ENCODE measurements at regions not wholly inside any gene's neighbourhood (a gene's known extent, or its start where the extent isn't known, plus 50 kb on each side); places are given as distances from the start of the nearest gene placed in this dataset.
A peak's percentile ranks its signal among the peaks of the same experiment; 100 is the strongest.

GRCh38 chr17:26792486-26792885 lies 501.4 kb upstream of the WSB1 start:
- DNase-seq (ENCODE audit: low read depth, low spot score): peak; percentile 30
- Histone ChIP-seq H3K4me1 (ENCODE audit: control insufficient read depth, insufficient read depth, low read length) (no peaks in the 10 kb centered on the region), H3K9me3 (ENCODE audit: control insufficient read depth, insufficient read depth, low read depth, low read length) (no peaks in the 10 kb centered on the region), H3K4me3 (ENCODE audit: low read depth in 2 of 2, low read length in 2 of 2) (no peak overlapping the region), H3K36me3 (ENCODE audit: control insufficient read depth, insufficient read depth, low read length) (no peaks in the 10 kb centered on the region), H3K27me3 (ENCODE audit: control insufficient read depth, insufficient read depth, low read length) (no peaks in the 10 kb centered on the region), H3K27ac (ENCODE audit: low read length) (no peak overlapping the region)
- no TSS peak for BruUV-seq (replicated peaks)
- ATAC-seq: no peak
- ChIA-PET CTCF (no interaction called here), POLR2A (no interaction called here)
- intact Hi-C loops (cut with micrococcal nuclease; ENCODE audit: unreplicated experiment): no loop called here
- in situ Hi-C loops (cut with HindIII; ENCODE audit: low pct_unique_long_range_greater_than_20kb, low sequenced_read_pairs): no loop called here
- TF ChIP-seq REST (IDR thresholded peaks at IDR 0.05; ENCODE audit: insufficient read depth in 1 of 2, low read depth in 2 of 2, low read length in 1 of 2) (no peak), POLR2AphosphoS5 (IDR thresholded peaks at IDR 0.05; ENCODE audit: low read depth, low read length) (no peak), TCF7L2 (IDR thresholded peaks at IDR 0.05; ENCODE audit: low read depth, low read length) (no peak), SIN3A (IDR thresholded peaks at IDR 0.05; ENCODE audit: borderline replicate concordance, insufficient read depth, low read depth, low read length) (no peak), CTCF (IDR thresholded peaks at IDR 0.05) (no peak)

GRCh38 chr17:26807024-26807423 lies 486.9 kb upstream of the WSB1 start:
- intact Hi-C loops (cut with micrococcal nuclease; ENCODE audit: unreplicated experiment) (no loop called here), in situ Hi-C loops (cut with HindIII; ENCODE audit: low pct_unique_long_range_greater_than_20kb, low sequenced_read_pairs) (no loop called here)
- H3K4me3 ChIP-seq (ENCODE audit: low read depth in 2 of 2, low read length in 2 of 2): no peak overlapping the region
- H3K27me3 ChIP-seq (ENCODE audit: control insufficient read depth, insufficient read depth, low read length): no peaks in the 10 kb centered on the region
- TF ChIP-seq POLR2AphosphoS5 (IDR thresholded peaks at IDR 0.05; ENCODE audit: low read depth, low read length): no peak
- TF ChIP-seq SIN3A (IDR thresholded peaks at IDR 0.05; ENCODE audit: borderline replicate concordance, insufficient read depth, low read depth, low read length): no peak
- no peak for TF ChIP-seq TCF7L2 (IDR thresholded peaks at IDR 0.05; ENCODE audit: low read depth, low read length)
- no peak for TF ChIP-seq REST (IDR thresholded peaks at IDR 0.05; ENCODE audit: insufficient read depth in 1 of 2, low read depth in 2 of 2, low read length in 1 of 2)
- TF ChIP-seq CTCF (IDR thresholded peaks at IDR 0.05): no peak
- no peaks in the 10 kb centered on the region for H3K4me1 ChIP-seq (ENCODE audit: control insufficient read depth, insufficient read depth, low read length)
- no peaks in the 10 kb centered on the region for H3K9me3 ChIP-seq (ENCODE audit: control insufficient read depth, insufficient read depth, low read depth, low read length)
- ChIA-PET POLR2A (no interaction called here), CTCF (no interaction called here)
- BruUV-seq (replicated peaks): no TSS peak
- no peak overlapping the region for H3K27ac ChIP-seq (ENCODE audit: low read length)
- H3K36me3 ChIP-seq (ENCODE audit: control insufficient read depth, insufficient read depth, low read length): no peaks in the 10 kb centered on the region
- ATAC-seq (no peak), DNase-seq (ENCODE audit: low read depth, low spot score) (no peak)

Measured in Panc1 (cell line).